Stimulated activated memory B cell treated with anti-CD40 and anti-IgM and Interleukin-4, amounts not matched to agents 10 μg/mL and 1 μg/mL and 100 μg/mL, for 72 hours (primary cell): ENCODE measurements at regions not wholly inside any gene's neighbourhood (a gene's known extent, or its start where the extent isn't known, plus 50 kb on each side); places are given as distances from the start of the nearest gene placed in this dataset.

Experiments
- ATAC-seq: fragments of 150-1000 bp; cut with Tn5 transposase; 2 replicates; pipeline ENCODE4 v1.10.0; 2021
- H3K27ac Mint-ChIP-seq: one replicate; pipeline ENCODE4 v1.8.0; 2022; ENCODE audit warnings: mild to moderate bottlenecking, mixed read lengths
- H3K27me3 Mint-ChIP-seq: one replicate; pipeline ENCODE4 v1.8.0; 2022; ENCODE audit warnings: mixed read lengths
- H3K36me3 Mint-ChIP-seq: one replicate; pipeline ENCODE4 v1.8.0; 2022; ENCODE audit warnings: mixed read lengths
- H3K4me1 Mint-ChIP-seq: one replicate; pipeline ENCODE4 v1.8.0; 2022; ENCODE audit warnings: mixed read lengths
- H3K4me3 Mint-ChIP-seq: one replicate; pipeline ENCODE4 v1.8.0; 2022; ENCODE audit warnings: mild to moderate bottlenecking, moderate library complexity, mixed read lengths
- H3K9me3 Mint-ChIP-seq: one replicate; pipeline ENCODE4 v1.8.0; 2022; ENCODE audit warnings: mixed read lengths

DNA sequence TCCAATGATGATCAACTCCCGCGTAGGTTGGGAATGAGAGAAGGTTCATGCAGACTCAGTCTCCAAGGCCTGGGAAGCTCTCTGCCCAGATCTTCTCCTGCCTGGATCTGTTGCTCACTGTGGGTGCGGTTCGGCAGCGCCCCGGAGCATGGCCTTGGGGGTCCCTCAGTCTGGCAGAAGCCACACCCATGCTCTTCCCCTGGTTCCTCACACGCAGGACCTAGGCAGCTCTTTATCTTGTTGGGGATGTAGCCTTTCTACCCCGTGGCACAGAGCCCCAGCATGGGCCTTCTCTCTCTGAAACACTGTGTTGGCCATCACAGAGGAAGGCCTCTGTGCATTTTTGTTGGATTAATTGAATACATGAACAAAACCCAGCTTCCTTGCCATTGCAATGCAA, 1461.6 kb downstream of the BRD1 start:
- peaks cover 15% of the 10 kb centered on the region for H3K27me3 Mint-ChIP-seq
- ATAC-seq = no peak
- no peaks in the 10 kb centered on the region for H3K4me1 Mint-ChIP-seq
- no peak overlapping the region for H3K27ac Mint-ChIP-seq
- H3K9me3 Mint-ChIP-seq = no peaks in the 10 kb centered on the region
- no peaks in the 10 kb centered on the region for H3K36me3 Mint-ChIP-seq
- H3K4me3 Mint-ChIP-seq = no peak overlapping the region

GRCh38 chr22:48365386-48365785, 1462.3 kb downstream of the BRD1 start:
- H3K9me3 Mint-ChIP-seq = no peaks in the 10 kb centered on the region

GRCh38 chr22:48362721-48363404, 1464.8 kb downstream of the BRD1 start:
- no peaks in the 10 kb centered on the region for H3K36me3 Mint-ChIP-seq
- H3K9me3 Mint-ChIP-seq = no peaks in the 10 kb centered on the region
- H3K4me1 Mint-ChIP-seq = no peaks in the 10 kb centered on the region
- H3K27me3 Mint-ChIP-seq = peaks cover 7% of the 10 kb centered on the region
- H3K4me3 Mint-ChIP-seq = no peak overlapping the region
- no peak overlapping the region for H3K27ac Mint-ChIP-seq
- no peak for ATAC-seq

More at GRCh38 chr22:48365386-48365785, 1462.3 kb downstream of the BRD1 start:
- H3K36me3 Mint-ChIP-seq = no peaks in the 10 kb centered on the region
- peaks cover 8% of the 10 kb centered on the region for H3K27me3 Mint-ChIP-seq
- no peak overlapping the region for H3K27ac Mint-ChIP-seq
- H3K4me1 Mint-ChIP-seq = no peaks in the 10 kb centered on the region
- ATAC-seq = no peak
- no peak overlapping the region for H3K4me3 Mint-ChIP-seq

DNA sequence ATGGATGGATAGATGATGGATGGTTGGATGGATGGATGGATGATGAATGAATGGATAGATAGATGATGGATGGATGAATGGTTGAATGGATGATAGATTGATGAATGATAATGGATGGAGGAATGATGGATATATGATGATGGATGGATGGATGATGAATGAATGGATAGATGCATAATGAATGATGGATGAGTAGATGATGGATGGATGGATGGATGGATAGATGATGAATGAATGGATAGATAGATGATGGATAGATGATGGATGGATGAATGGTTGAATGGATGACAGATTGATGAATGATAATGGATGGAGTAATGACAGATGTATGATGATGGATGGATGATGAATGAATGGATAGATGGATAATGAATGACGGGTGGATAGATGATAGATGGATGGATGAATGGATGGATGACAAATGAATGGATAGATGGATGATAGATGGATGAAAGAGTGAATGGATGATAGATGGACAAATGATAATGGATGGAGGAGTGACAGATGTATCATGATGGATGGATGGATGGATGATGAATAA, 1466.5 kb downstream of the BRD1 start:
- ATAC-seq = no peak
- Mint-ChIP-seq H3K27ac (no peak overlapping the region), H3K9me3 (no peaks in the 10 kb centered on the region), H3K27me3 (peaks cover 10% of the 10 kb centered on the region), H3K36me3 (no peaks in the 10 kb centered on the region), H3K4me3 (no peak overlapping the region), H3K4me1 (no peaks in the 10 kb centered on the region)

- peaks cover 11% of the 10 kb centered on the region for H3K27me3 Mint-ChIP-seq
- H3K27ac Mint-ChIP-seq = no peak overlapping the region
- no peak overlapping the region for H3K4me3 Mint-ChIP-seq
Measured at GRCh38 chr22:48359613-48359965, 1468.1 kb downstream of the BRD1 start.

DNA sequence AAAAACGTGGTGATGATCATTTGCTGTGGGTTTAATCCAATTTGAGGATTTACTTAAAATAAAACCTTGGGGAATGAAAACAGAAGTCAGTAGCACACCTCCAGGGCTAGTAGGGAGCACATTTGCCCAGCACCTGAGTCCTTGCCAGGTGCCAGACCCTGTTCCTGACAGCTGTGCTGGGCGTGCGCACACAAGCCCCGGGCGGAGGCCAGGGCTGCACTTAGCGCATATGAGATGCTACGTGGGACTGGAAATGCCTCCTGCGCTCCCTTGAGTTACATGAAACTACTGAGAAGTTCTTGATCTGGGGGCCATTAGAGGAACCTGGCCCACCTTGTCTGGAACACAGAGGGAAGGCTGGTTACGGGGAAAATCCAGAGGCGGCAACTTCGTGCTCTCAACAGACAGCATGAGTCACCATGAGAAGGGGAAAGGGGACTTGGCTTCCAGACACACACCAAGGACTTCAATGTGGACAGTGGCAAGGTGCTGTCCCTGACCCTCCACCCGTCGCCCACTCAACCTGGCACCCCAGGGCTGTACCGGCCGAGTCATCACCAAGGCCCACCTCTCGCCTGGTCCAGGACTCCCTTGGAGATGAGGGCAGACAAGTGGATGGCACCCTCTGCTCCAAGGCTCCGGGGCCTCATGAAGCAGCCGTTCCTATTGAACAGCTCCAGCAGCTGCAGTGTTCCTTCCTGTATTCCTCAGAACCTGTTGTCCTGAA, 1468.6 kb downstream of the BRD1 start:
- Mint-ChIP-seq H3K27ac (no peak overlapping the region), H3K4me1 (no peaks in the 10 kb centered on the region), H3K36me3 (no peaks in the 10 kb centered on the region), H3K27me3 (peaks cover 11% of the 10 kb centered on the region), H3K9me3 (no peaks in the 10 kb centered on the region), H3K4me3 (no peak overlapping the region)
- ATAC-seq = no peak

More at GRCh38 chr22:48359613-48359965, 1468.1 kb downstream of the BRD1 start:
- Mint-ChIP-seq H3K9me3 (no peaks in the 10 kb centered on the region), H3K36me3 (no peaks in the 10 kb centered on the region), H3K4me1 (no peaks in the 10 kb centered on the region)
- no peak for ATAC-seq

DNA sequence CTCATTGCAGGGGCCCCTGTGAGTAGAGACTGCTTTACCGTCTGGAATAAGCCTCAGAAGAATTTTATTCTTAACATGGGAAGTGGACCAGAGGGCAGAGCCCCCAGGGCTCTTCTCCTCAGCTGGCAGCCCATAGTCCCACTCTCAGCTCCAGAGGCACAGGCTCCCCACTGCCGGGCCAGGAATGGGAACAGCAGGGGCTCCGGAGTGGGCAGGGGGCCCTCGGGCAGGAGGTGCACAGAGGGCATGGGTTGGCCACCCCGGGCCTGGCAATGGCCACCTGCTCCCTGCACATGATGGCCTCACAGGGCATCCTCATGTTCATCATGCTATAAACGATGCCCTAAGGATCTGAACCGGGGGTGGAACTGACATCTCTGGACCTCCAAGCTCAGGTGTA, 1469.7 kb downstream of the BRD1 start:
- H3K36me3 Mint-ChIP-seq = no peaks in the 10 kb centered on the region
- peaks cover 15% of the 10 kb centered on the region for H3K27me3 Mint-ChIP-seq
- H3K4me3 Mint-ChIP-seq = no peak overlapping the region
- no peak overlapping the region for H3K27ac Mint-ChIP-seq
- ATAC-seq = no peak
- H3K9me3 Mint-ChIP-seq = no peaks in the 10 kb centered on the region
- no peaks in the 10 kb centered on the region for H3K4me1 Mint-ChIP-seq

DNA sequence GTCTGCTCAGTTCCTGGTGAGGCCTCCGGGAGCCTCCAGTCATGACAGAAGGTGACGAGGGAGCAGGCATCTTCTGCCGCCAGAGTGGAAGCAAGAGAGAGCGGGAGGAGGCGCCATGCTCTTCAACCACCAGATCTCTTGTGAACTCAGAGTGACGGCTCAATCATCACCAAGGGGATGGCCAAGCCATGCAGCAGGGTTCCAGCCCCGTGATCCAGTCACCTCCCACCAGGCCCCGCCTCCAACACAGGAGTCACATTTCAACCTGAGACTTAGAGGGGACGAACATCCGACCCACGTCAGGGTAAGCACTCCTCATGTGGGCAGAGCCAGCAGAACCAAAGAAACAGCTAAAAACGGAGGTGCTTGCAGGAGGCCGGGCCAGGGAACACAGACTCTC, 1470.5 kb downstream of the BRD1 start:
- H3K27me3 Mint-ChIP-seq = peaks cover 22% of the 10 kb centered on the region
- H3K4me3 Mint-ChIP-seq = no peak overlapping the region
- no peak overlapping the region for H3K27ac Mint-ChIP-seq
- no peak for ATAC-seq
- no peaks in the 10 kb centered on the region for H3K4me1 Mint-ChIP-seq
- H3K9me3 Mint-ChIP-seq = no peaks in the 10 kb centered on the region
- no peaks in the 10 kb centered on the region for H3K36me3 Mint-ChIP-seq

GRCh38 chr22:48356731-48357130, 1470.9 kb downstream of the BRD1 start:
- Mint-ChIP-seq H3K27ac (no peak overlapping the region), H3K36me3 (no peaks in the 10 kb centered on the region), H3K4me3 (no peak overlapping the region), H3K27me3 (peaks cover 23% of the 10 kb centered on the region), H3K4me1 (no peaks in the 10 kb centered on the region), H3K9me3 (no peaks in the 10 kb centered on the region)
- ATAC-seq = no peak

DNA sequence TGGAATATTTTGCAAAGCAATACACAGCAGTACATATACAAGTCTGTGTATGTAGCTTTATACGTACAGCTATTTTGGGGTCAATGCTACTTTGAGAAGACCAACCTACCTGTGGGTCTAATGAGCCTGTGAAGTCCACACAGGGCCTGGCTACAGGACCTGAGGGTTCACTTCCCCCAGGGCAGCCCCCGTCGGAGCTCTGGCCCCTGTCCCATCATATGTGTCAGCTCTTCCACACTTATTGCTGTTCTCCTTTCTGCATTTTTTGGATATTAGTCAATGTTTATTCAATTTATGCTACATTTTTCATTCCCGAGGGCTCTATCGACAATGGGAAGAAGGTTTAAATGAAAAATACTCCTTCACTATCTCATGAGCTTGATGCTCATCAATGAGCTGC, 1473.6 kb downstream of the BRD1 start:
- Mint-ChIP-seq H3K9me3 (no peaks in the 10 kb centered on the region), H3K36me3 (no peaks in the 10 kb centered on the region), H3K27ac (no peak overlapping the region), H3K4me3 (no peak overlapping the region), H3K27me3 (peaks cover 23% of the 10 kb centered on the region), H3K4me1 (no peaks in the 10 kb centered on the region)
- ATAC-seq = no peak

DNA sequence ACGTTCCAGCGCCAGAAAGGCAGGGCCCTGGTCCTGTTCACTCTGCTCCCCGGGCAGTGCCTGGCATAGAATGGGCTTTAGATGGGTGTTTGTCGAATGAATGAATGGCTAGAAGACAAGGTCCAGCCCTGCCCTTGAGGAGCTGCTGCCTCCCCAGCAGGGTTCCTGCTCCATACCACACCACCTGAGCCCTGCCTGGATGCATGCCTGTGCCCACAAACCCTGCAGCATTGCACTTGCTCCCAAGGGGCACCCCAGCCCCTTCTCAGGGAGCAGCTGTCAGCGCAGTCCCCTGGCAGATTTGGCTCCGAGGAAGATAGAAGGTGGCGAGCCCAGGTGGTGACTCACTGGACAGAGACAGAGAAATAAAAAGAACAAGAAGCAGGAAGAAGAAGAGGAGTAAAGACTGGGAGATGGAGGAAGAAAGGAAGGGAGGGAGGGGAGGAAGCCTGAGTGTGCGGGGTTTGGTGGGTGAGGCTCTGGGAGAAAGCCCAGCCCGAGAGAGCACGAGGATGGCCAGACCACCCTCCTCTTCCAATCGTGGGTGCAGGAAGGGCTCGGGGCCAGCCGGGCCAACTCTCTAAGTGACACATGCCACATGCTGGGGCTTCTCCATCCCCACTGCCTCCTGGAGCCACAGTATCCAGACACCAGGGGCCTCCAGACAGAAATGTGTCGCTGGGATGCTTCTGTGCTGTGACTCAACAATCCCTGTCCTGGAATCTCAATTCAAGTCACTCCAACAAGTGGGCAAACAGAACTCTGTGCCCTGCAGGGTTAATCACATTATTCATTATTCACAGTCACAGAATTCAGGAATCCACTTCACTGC, 1474.3 kb downstream of the BRD1 start:
- peaks cover 23% of the 10 kb centered on the region for H3K27me3 Mint-ChIP-seq
- no peak overlapping the region for H3K27ac Mint-ChIP-seq
- H3K9me3 Mint-ChIP-seq = no peaks in the 10 kb centered on the region
- no peak for ATAC-seq
- H3K36me3 Mint-ChIP-seq = no peaks in the 10 kb centered on the region
- H3K4me3 Mint-ChIP-seq = no peak overlapping the region
- H3K4me1 Mint-ChIP-seq = no peaks in the 10 kb centered on the region

DNA sequence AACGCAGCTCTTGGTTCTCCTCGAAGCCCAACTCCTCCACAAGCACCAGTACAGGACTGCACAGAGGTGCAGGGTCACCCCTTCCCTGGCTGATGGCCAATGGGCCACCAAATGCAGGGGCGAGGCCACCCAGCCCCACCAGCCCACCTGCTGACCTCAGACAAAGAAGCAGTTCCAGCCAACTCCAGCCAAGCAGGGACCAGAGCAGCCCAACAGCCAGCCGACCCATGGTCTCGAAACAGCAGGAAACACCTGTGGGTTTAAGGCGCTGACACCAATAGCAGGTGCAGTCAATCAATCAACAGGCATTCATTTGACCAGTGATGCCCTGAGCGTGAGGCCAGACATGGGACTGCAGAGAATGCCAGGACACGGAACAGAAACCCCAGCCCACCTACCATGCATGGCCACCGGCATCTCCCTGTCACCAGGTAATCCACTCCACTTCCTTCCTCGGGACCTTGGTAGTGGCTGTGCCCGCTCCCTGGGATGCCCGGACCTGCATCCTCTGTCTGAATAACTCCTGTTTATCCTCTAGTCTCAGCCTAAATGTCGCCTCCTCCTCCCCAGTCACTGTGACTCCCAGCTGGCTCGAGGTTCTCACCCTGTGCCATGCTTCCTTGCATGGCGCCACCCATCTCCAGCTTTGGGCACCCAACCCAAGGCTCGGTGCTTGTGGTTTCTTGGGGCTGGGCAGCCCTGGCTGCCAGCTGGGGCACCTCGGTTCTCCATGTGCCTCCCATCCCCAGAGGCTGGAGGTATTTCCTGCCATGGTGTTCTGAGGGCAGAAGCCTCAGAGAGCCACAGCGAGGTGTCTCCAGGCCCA, 1475.4 kb downstream of the BRD1 start:
- Mint-ChIP-seq H3K4me1 (no peaks in the 10 kb centered on the region), H3K27me3 (peaks cover 23% of the 10 kb centered on the region), H3K4me3 (no peak overlapping the region), H3K27ac (no peak overlapping the region), H3K36me3 (no peaks in the 10 kb centered on the region), H3K9me3 (no peaks in the 10 kb centered on the region)
- no peak for ATAC-seq

GRCh38 chr22:48351376-48352085, 1476.1 kb downstream of the BRD1 start:
- H3K27ac Mint-ChIP-seq = no peak overlapping the region
- H3K9me3 Mint-ChIP-seq = no peaks in the 10 kb centered on the region
- H3K27me3 Mint-ChIP-seq = peaks cover 17% of the 10 kb centered on the region
- H3K4me3 Mint-ChIP-seq = no peak overlapping the region
- no peak for ATAC-seq
- H3K36me3 Mint-ChIP-seq = no peaks in the 10 kb centered on the region
- H3K4me1 Mint-ChIP-seq = no peaks in the 10 kb centered on the region

DNA sequence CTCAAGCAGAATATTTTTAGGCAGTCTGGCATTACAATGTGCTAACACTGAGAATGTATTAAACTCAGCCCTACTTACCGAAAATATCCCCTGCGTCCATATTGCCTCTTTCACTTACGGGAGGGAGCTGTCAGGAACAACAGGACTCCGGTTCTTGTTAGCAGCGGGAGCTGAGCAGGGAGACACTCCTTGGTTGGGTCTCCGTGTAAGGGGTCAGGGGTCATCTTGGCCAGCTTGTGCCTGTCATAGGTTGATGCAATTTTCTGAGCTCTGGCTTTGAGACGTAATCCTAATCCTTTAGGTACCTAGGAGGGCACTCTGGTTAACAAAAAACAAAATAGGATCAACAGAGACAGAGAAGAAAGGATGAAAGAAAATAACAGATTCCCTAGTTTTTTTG, 1477.2 kb downstream of the BRD1 start:
- H3K27ac Mint-ChIP-seq = no peak overlapping the region
- no peaks in the 10 kb centered on the region for H3K36me3 Mint-ChIP-seq
- no peaks in the 10 kb centered on the region for H3K9me3 Mint-ChIP-seq
- H3K4me3 Mint-ChIP-seq = no peak overlapping the region
- no peak for ATAC-seq
- H3K4me1 Mint-ChIP-seq = no peaks in the 10 kb centered on the region
- H3K27me3 Mint-ChIP-seq = peaks cover 12% of the 10 kb centered on the region
